ENCODE measurements at regions not wholly inside any gene's neighbourhood (a gene's known extent, or its start where the extent isn't known, plus 50 kb on each side); places are given as distances from the start of the nearest gene placed in this dataset.

DNA sequence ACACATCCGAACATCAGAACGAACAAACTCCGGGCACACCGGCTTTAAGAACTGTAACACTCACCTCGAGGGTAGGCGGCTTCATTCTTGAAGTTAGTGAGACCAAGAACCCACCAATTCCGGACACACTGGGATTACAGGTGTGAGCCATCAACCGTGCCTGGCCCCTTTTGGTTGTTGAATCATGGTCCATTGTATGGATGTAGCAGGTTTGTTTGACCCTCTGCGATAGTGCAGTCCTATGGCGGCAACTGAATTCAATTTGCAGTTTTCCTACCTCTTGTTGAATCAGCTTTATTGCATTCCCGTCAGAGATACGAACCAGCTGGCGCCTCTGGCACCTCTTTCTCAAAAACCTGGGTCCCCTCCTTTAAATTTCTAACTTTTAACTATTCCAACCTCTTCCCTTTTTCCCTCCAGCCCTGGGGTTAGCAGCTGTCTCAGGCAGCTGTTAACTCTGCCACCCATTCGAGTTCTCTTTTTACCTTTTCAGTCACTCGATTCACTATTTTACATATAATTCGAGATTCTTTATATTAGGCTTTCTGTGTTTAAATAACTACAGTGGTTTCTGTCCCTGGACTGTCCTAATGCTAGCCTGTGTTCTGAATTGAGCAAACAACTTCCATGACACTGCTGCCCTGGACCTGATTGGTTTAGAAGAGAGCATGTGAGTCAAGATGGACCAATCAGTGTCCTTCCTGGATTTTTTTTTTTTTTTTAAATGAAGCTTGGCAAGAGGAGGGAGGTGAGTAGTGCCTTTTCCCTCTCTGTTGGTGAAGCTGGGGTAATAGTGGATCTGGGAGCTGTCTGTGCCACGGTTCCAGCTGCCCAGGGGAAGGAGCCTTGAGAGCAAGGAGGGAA is 261.5 kb downstream of the PCNX1 start:
- peak overlapping the region; percentile 44 for H3K9ac ChIP-seq (ENCODE audit: low read depth, low read length)
- H3K27me3 ChIP-seq (ENCODE audit: insufficient read depth, low read length, poor library complexity): no peaks in the 10 kb centered on the region
- ATAC-seq (ENCODE audit: insufficient read depth, low read depth) (peak; percentile 65), DNase-seq (no peak)
- H3K79me2 ChIP-seq (ENCODE audit: insufficient read depth, low read length): no peaks in the 10 kb centered on the region
- no peaks in the 10 kb centered on the region for H3K36me3 ChIP-seq (ENCODE audit: insufficient read depth, low read length)
- H3K4me2 ChIP-seq (ENCODE audit: insufficient read depth, low read length): peak overlapping the region; percentile 75
- peak overlapping the region; percentile 50; the same call in 1 of the 2 replicates for H3K27ac ChIP-seq (ENCODE audit: low read length)
- peak overlapping the region; percentile 13 to 54; a peak in 3 of 4 replicates for H3K4me3 ChIP-seq (ENCODE audit: low read depth in 1 of 2, low read length in 2 of 2)
- H3K9me3 ChIP-seq (ENCODE audit: insufficient read depth, low read length, severe bottlenecking): no peaks in the 10 kb centered on the region
- no peak for TF ChIP-seq CTCF (IDR thresholded peaks at IDR 0.05; ENCODE audit: borderline replicate concordance, extremely low read depth, low read length, poor library complexity, severe bottlenecking)
- no peak for TF ChIP-seq EZH2 (IDR thresholded peaks at IDR 0.05; ENCODE audit: borderline replicate concordance, low read depth, low read length, severe bottlenecking)
- no peaks in the 10 kb centered on the region for H4K20me1 ChIP-seq (ENCODE audit: insufficient read depth, low read length)
- peak overlapping the region; percentile 70 for H2AFZ ChIP-seq (ENCODE audit: low read depth, low read length)
- H3K4me1 ChIP-seq (ENCODE audit: insufficient read depth, low read length): peaks cover 21% of the 10 kb centered on the region

GRCh38 chr14:71169861-71170260 is 262.6 kb downstream of the PCNX1 start:
- no peaks in the 10 kb centered on the region for H4K20me1 ChIP-seq (ENCODE audit: insufficient read depth, low read length)
- ATAC-seq (ENCODE audit: insufficient read depth, low read depth): no peak

DNA sequence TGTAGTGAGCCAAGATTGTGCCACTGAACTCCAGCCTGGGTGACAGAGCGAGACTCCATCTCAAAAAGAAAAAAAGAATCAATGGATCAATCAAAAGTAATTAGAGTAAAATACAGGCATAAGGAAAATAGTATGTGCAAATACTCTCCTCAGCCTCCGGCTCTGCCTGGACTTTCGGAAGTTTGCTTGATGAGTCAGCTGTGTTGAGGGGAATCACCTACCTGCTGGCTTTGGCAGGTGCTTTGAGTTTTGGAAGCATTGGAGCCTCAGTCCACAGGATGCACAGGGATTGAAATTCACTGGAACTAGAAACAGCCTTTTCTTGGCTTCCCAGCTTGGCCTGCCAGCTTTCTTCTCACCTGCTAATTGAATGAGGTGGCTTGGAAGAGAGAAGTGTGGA is 268.2 kb downstream of the PCNX1 start:
- no peak overlapping the region for H3K9ac ChIP-seq (ENCODE audit: low read depth, low read length)
- ATAC-seq (ENCODE audit: insufficient read depth, low read depth) (no peak), DNase-seq (no peak)
- no peaks in the 10 kb centered on the region for H3K9me3 ChIP-seq (ENCODE audit: insufficient read depth, low read length, severe bottlenecking)
- H2AFZ ChIP-seq (ENCODE audit: low read depth, low read length): no peak overlapping the region
- no peak overlapping the region for H3K4me3 ChIP-seq (ENCODE audit: low read depth in 1 of 2, low read length in 2 of 2)
- no peaks in the 10 kb centered on the region for H3K4me1 ChIP-seq (ENCODE audit: insufficient read depth, low read length)
- no peak overlapping the region for H3K4me2 ChIP-seq (ENCODE audit: insufficient read depth, low read length)
- H4K20me1 ChIP-seq (ENCODE audit: insufficient read depth, low read length): no peaks in the 10 kb centered on the region
- no peaks in the 10 kb centered on the region for H3K36me3 ChIP-seq (ENCODE audit: insufficient read depth, low read length)
- no peaks in the 10 kb centered on the region for H3K79me2 ChIP-seq (ENCODE audit: insufficient read depth, low read length)
- no peak overlapping the region for H3K27ac ChIP-seq (ENCODE audit: low read length)
- no peaks in the 10 kb centered on the region for H3K27me3 ChIP-seq (ENCODE audit: insufficient read depth, low read length, poor library complexity)
- TF ChIP-seq EZH2 (IDR thresholded peaks at IDR 0.05; ENCODE audit: borderline replicate concordance, low read depth, low read length, severe bottlenecking) (no peak), CTCF (IDR thresholded peaks at IDR 0.05; ENCODE audit: borderline replicate concordance, extremely low read depth, low read length, poor library complexity, severe bottlenecking) (no peak)

More at GRCh38 chr14:71169861-71170260, 262.6 kb downstream of the PCNX1 start:
- Histone ChIP-seq H3K9ac (ENCODE audit: low read depth, low read length) (no peak overlapping the region), H2AFZ (ENCODE audit: low read depth, low read length) (no peak overlapping the region), H3K79me2 (ENCODE audit: insufficient read depth, low read length) (no peaks in the 10 kb centered on the region), H3K36me3 (ENCODE audit: insufficient read depth, low read length) (no peaks in the 10 kb centered on the region), H3K4me3 (ENCODE audit: low read depth in 1 of 2, low read length in 2 of 2) (no peak overlapping the region), H3K4me1 (ENCODE audit: insufficient read depth, low read length) (peaks cover 21% of the 10 kb centered on the region), H3K27me3 (ENCODE audit: insufficient read depth, low read length, poor library complexity) (no peaks in the 10 kb centered on the region), H3K27ac (ENCODE audit: low read length) (no peak overlapping the region), H3K4me2 (ENCODE audit: insufficient read depth, low read length) (no peak overlapping the region), H3K9me3 (ENCODE audit: insufficient read depth, low read length, severe bottlenecking) (no peaks in the 10 kb centered on the region)
- DNase-seq: no peak
- TF ChIP-seq CTCF (IDR thresholded peaks at IDR 0.05; ENCODE audit: borderline replicate concordance, extremely low read depth, low read length, poor library complexity, severe bottlenecking) (no peak), EZH2 (IDR thresholded peaks at IDR 0.05; ENCODE audit: borderline replicate concordance, low read depth, low read length, severe bottlenecking) (no peak)

Data from DND-41 (cell line).